ENCODE measurements at regions not wholly inside any gene's neighbourhood (a gene's known extent, or its start where the extent isn't known, plus 50 kb on each side); places are given as distances from the start of the nearest gene placed in this dataset.

GRCh38 chr2:33726415-33726814 lies 127.3 kb upstream of the FAM98A start:
- DNase-seq (ENCODE audit: low read depth): no peak

GRCh38 chr2:33723329-33723728 lies 124.2 kb upstream of the FAM98A start:
- DNase-seq (ENCODE audit: low read depth): no peak
- no peak for TF ChIP-seq CTCF (conservative IDR thresholded peaks at IDR 0.05; ENCODE audit: low read depth, low read length)
- H3K4me3 ChIP-seq (ENCODE audit: low read depth, low read length): no peak overlapping the region

More at GRCh38 chr2:33726415-33726814, 127.3 kb upstream of the FAM98A start:
- no peak overlapping the region for H3K4me3 ChIP-seq (ENCODE audit: low read depth, low read length)
- no peak for TF ChIP-seq CTCF (conservative IDR thresholded peaks at IDR 0.05; ENCODE audit: low read depth, low read length)

DNA sequence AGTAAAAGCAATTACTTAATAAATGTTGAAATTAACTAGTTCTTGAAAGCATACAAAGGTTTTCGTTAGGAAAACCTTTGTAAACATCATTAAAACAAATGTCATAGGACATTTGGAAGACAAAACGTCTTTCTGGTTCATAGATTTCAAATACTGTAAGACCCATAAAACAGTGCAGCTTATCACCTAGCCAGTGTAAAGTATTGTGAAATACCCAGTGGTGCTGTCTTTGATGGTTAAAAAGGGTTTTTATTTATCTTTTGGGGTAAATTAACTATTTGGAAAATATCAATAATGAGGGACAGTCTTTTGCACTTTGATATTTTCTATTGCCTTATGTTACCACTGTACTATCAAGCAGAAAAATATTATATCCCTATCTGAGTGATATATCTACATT lies 120.0 kb upstream of the FAM98A start:
- no peak for TF ChIP-seq CTCF (conservative IDR thresholded peaks at IDR 0.05; ENCODE audit: low read depth, low read length)
- no peak for DNase-seq (ENCODE audit: low read depth)
- no peak overlapping the region for H3K4me3 ChIP-seq (ENCODE audit: low read depth, low read length)

- no peak for TF ChIP-seq CTCF (conservative IDR thresholded peaks at IDR 0.05; ENCODE audit: low read depth, low read length)
- H3K4me3 ChIP-seq (ENCODE audit: low read depth, low read length): no peak overlapping the region
- no peak for DNase-seq (ENCODE audit: low read depth)
These were observed 113.6 kb upstream of the FAM98A start for GRCh38 chr2:33712674-33713073.

DNA sequence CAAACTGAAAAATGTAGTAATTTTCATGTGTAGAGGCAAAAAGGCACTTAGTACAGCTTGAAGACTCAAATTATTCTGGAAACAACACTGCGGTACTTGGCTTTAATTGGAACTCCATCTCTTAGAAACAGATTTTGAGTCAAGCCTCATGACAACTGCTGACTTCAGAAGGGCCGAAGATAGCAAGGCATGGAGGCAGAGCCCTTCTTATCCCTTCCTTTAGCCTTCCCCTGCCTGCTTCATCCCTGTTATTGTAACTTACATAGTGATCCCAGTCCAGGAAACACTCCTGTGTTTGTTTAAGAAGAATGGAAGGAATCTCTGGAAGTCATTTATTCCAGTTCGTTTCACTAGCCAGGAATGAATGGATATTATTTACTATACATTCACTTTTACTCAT lies 110.9 kb upstream of the FAM98A start:
- TF ChIP-seq CTCF (conservative IDR thresholded peaks at IDR 0.05; ENCODE audit: low read depth, low read length): no peak
- no peak overlapping the region for H3K4me3 ChIP-seq (ENCODE audit: low read depth, low read length)
- no peak for DNase-seq (ENCODE audit: low read depth)

DNA sequence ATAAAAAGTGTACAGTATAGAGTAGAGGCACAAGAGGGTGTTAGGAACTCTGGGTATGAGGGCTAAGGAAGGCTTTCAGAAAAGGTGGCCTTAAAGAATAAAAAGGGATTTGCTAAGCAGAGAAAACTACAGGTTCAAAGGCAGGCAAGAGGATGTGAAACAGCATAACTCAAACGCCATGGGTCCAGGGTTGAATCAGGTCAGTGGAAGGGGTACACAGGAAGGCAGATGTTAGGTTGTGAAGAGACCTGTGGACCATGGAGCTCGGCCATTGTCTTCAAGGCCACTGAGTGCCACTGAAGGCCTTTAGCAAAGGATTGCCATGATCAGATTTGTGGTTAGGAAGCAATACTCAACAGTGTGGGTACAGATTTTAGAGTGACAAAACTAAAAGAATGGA lies 108.2 kb upstream of the FAM98A start:
- no peak for DNase-seq (ENCODE audit: low read depth)
- TF ChIP-seq CTCF (conservative IDR thresholded peaks at IDR 0.05; ENCODE audit: low read depth, low read length): no peak

DNA sequence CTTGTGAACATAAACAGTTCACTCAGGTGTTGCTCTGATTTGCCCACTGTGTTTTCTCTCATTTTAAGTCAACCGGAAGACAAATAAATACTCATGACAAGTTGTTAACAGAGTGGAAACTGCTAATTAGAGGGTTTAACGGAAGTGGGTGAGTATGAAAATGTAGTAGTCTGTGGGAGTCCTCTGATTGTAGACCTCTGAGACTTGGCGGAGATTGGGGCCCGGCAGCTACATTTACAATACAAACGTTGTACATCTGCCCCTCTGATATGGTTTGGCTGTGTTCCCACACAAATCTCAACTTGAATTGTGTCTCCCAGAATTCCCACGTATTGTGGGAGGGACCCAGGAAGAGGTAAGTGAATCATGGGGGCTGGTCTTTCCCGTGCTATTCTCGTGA lies 107.3 kb upstream of the FAM98A start:
- DNase-seq (ENCODE audit: low read depth): no peak
- no peak for TF ChIP-seq CTCF (conservative IDR thresholded peaks at IDR 0.05; ENCODE audit: low read depth, low read length)
- no peak overlapping the region for H3K4me3 ChIP-seq (ENCODE audit: low read depth, low read length)

More for the DNA sequence above, 108.2 kb upstream of the FAM98A start:
- H3K4me3 ChIP-seq (ENCODE audit: low read depth, low read length): no peak overlapping the region
